IMR-90 (cell line): ENCODE measurements at regions not wholly inside any gene's neighbourhood (a gene's known extent, or its start where the extent isn't known, plus 50 kb on each side); places are given as distances from the start of the nearest gene placed in this dataset.

Source experiments
- ATAC-seq: fragments of 200-7000 bp; cut with Tn5 transposase; 2 replicates; pipeline ENCODE4 v1.9.1; 2020; ENCODE audit warnings: low read depth, mild to moderate bottlenecking, moderate library complexity
- BruUV-seq: library from RNA; stranded (reverse); fragments of 400-500 nt; replicated peaks from 2 replicates; lab custom pipeline; 2021; lab: Mats Ljungman, UMichigan
- CTCF ChIA-PET: fragments of 300-600 bp; formaldehyde crosslinking; extraction: SDS; loops from one replicate; lab custom pipeline; 2021; ENCODE audit warnings: antibody characterized with exemption; lab: Yijun Ruan, JAX
- POLR2A ChIA-PET: fragments of 300-600 bp; sonication (Branson Sonifier 250); formaldehyde crosslinking; loops from one replicate; lab custom pipeline; 2022; ENCODE audit warnings: antibody characterized with exemption; ENCODE audit not compliant: unreplicated experiment; lab: Charles Lee
- DNase-seq: peaks from one replicate; pipeline ENCODE4 v3.0.0; 2013
- H2AFZ ChIP-seq: replicated peaks from 2 replicates; pipeline ENCODE3; 2013; ENCODE audit warnings: low read length, mild to moderate bottlenecking; ENCODE audit not compliant: poor library complexity
- H2AK5ac ChIP-seq: 2 replicates; pipeline ENCODE4 v1.6.1; 2013; ENCODE audit warnings: low read depth, low read length, inconsistent platforms
- H2AK9ac ChIP-seq: replicated peaks from 2 replicates; pipeline ENCODE3; 2013; ENCODE audit warnings: mild to moderate bottlenecking, low read depth, low read length, moderate library complexity; ENCODE audit not compliant: poor library complexity
- H2BK120ac ChIP-seq: 2 replicates; pipeline ENCODE4 v1.6.1; 2013; ENCODE audit warnings: low read depth, low read length, inconsistent platforms
- H2BK15ac ChIP-seq: 3 replicates; pipeline ENCODE4 v1.6.1; 2013; ENCODE audit warnings: low read depth, low read length, inconsistent platforms
- H2BK20ac ChIP-seq: 2 replicates; pipeline ENCODE4 v1.6.1; 2013; ENCODE audit warnings: low read depth, mild to moderate bottlenecking, inconsistent platforms, low read length, moderate library complexity
- H2BK5ac ChIP-seq: 2 replicates; pipeline ENCODE4 v1.6.1; 2013; ENCODE audit warnings: mild to moderate bottlenecking, low read depth, low read length, inconsistent platforms; ENCODE audit not compliant: poor library complexity, severe bottlenecking
- H3K14ac ChIP-seq: replicated peaks from 2 replicates; pipeline ENCODE4 v1.6.1; 2013; ENCODE audit warnings: low read depth, low read length, inconsistent platforms
- H3K18ac ChIP-seq: 2 replicates; pipeline ENCODE4 v1.6.1; 2013; ENCODE audit warnings: low read depth, low read length, control low read depth
- H3K23ac ChIP-seq: 2 replicates; pipeline ENCODE4 v1.6.1; 2013; ENCODE audit warnings: low read depth, low read length, inconsistent platforms
- H3K27ac ChIP-seq: 2 replicates; pipeline ENCODE4 v1.5.1; 2013; ENCODE audit warnings: mild to moderate bottlenecking, control low read depth, low read length; ENCODE audit not compliant: insufficient read depth
- H3K27me3 ChIP-seq: 2 replicates; pipeline ENCODE4 v1.6.1; 2013; ENCODE audit warnings: low read length; ENCODE audit not compliant: control insufficient read depth, insufficient read depth
- H3K36me3 ChIP-seq: 2 replicates; pipeline ENCODE4 v1.6.1; 2013; ENCODE audit warnings: low read length, mixed read lengths; ENCODE audit not compliant: control insufficient read depth, insufficient read depth
- H3K4ac ChIP-seq: 2 replicates; pipeline ENCODE4 v1.6.1; 2013; ENCODE audit warnings: low read depth, low read length, inconsistent platforms
- H3K4me1 ChIP-seq: 2 replicates; pipeline ENCODE4 v1.6.1; 2013; ENCODE audit warnings: low read length, mixed read lengths; ENCODE audit not compliant: control insufficient read depth, insufficient read depth
- H3K4me2 ChIP-seq: 2 replicates; pipeline ENCODE4 v1.6.1; 2013; ENCODE audit warnings: low read depth, mild to moderate bottlenecking, control low read depth, low read length, moderate library complexity
- H3K4me3 ChIP-seq: 2 replicates; pipeline ENCODE4 v1.5.1; 2013; ENCODE audit warnings: low read depth, mild to moderate bottlenecking, control low read depth, low read length, moderate library complexity; ENCODE audit not compliant: insufficient read depth
- H3K56ac ChIP-seq: 2 replicates; pipeline ENCODE4 v1.6.1; 2013; ENCODE audit warnings: low read length, inconsistent platforms; ENCODE audit not compliant: insufficient read depth; ENCODE audit errors: extremely low read depth
- H3K79me1 ChIP-seq, 2 experiments: 2 replicates each; pipeline ENCODE4 v1.6.1; 2013; ENCODE audit warnings: low read length in 2 of 2, inconsistent platforms in 1 of 2, low read depth in 1 of 2
- H3K9ac ChIP-seq: 2 replicates; pipeline ENCODE4 v1.6.1; 2013; ENCODE audit warnings: low read depth, low read length, control low read depth
- H3K9me1 ChIP-seq: 2 replicates; pipeline ENCODE4 v1.6.1; 2013; ENCODE audit warnings: low read length, inconsistent platforms; ENCODE audit not compliant: insufficient read depth
- H3K9me3 ChIP-seq: 2 replicates; pipeline ENCODE4 v1.6.1; 2013; ENCODE audit warnings: low read length; ENCODE audit not compliant: control insufficient read depth, insufficient read depth
- H4K20me1 ChIP-seq: 2 replicates; pipeline ENCODE4 v1.6.1; 2013; ENCODE audit warnings: low read length, inconsistent platforms; ENCODE audit not compliant: insufficient read depth
- H4K5ac ChIP-seq: 2 replicates; pipeline ENCODE4 v1.6.1; 2013; ENCODE audit warnings: mild to moderate bottlenecking, low read depth, low read length, control low read depth
- H4K8ac ChIP-seq, 2 experiments: 2 replicates each; pipeline ENCODE4 v1.6.1; 2013; ENCODE audit warnings: low read depth in 2 of 2, low read length in 2 of 2, control low read depth in 1 of 2, inconsistent platforms in 1 of 2
- H4K91ac ChIP-seq: 2 replicates; pipeline ENCODE4 v1.6.1; 2013; ENCODE audit warnings: low read depth, low read length, inconsistent platforms; ENCODE audit not compliant: insufficient read depth
- MAFK ChIP-seq: IDR thresholded peaks from 2 replicates; pipeline ENCODE4 v1.6.1; 2012; ENCODE audit warnings: low read depth, low read length, improper control_type of control experiment
- RCOR1 ChIP-seq: IDR thresholded peaks from 2 replicates; pipeline ENCODE4 v1.6.1; 2012; ENCODE audit warnings: mild to moderate bottlenecking, low read length, improper control_type of control experiment; ENCODE audit not compliant: insufficient replicate concordance
- WGBS, 2 experiments: methylation state at CpG; one replicate each; pipeline versions ENCODE4 v1.1.5 to v1.1.7; 2013; ENCODE audit warnings: missing lambda C conversion rate in 2 of 2; ENCODE audit not compliant: insufficient read length in 1 of 2; ENCODE audit errors: extremely low coverage in 2 of 2; 5-methylcytosine and 5-hydroxymethylcytosine counted together
- dilution Hi-C: fragments of 300-500 bp; cut with HindIII; formaldehyde crosslinking; loops from one replicate; pipeline ENCODE4 v1.14.3; 2018; ENCODE audit warnings: low sequenced_read_pairs; ENCODE audit not compliant: unreplicated experiment
- in situ Hi-C: fragments of 300-500 bp; cut with MboI; formaldehyde crosslinking; loops from 3 replicates; pipeline ENCODE4 v1.14.3; 2019; ENCODE audit warnings: low sequenced_read_pairs, inconsistent platforms, mixed read lengths
- intact Hi-C: fragments of 100-400 bp; cut with micrococcal nuclease; formaldehyde crosslinking; loops from 2 replicates; pipeline ENCODE4 v1.10.0; 2022

DNA sequence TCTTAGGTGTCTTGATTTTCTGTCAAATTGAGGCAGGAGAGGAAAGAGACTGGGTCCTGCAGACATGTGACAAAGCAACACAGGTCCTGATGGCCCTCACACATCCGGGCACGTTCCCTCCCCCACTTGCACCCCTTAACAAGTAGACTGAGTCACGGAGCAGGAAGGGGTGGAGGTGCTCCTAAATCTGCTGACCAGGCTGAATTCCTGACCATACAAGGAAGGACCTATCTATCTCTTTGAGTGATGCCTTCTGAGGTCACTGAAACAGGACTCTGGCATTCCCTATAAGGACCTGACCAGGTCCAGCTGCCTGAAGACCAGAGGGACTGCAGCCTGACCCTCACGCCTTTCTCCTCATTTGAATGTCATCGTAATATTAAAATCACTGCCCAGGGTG lies 250.3 kb downstream of the COL4A1 start:
- no peaks in the 10 kb centered on the region for H3K9me3 ChIP-seq
- H3K4me1 ChIP-seq, result no peaks in the 10 kb centered on the region
- 0 out of 2 replicates have a peak, but pooled peaks cover 2% of the 10 kb centered on the region for H3K9me1 ChIP-seq
- no peak overlapping the region for H3K4me2 ChIP-seq
- CTCF ChIA-PET, result no interaction called here
- dilution Hi-C loops (no loop called here), intact Hi-C loops (no loop called here), in situ Hi-C loops (no loop called here)
- no peak overlapping the region for H3K4ac ChIP-seq
- no peak overlapping the region for H2BK15ac ChIP-seq
- H3K27me3 ChIP-seq, result peaks cover 2% of the 10 kb centered on the region; the same call in 1 of the 2 replicates
- TF ChIP-seq RCOR1 (no peak), MAFK (peak; percentile 88)
- no peaks in the 10 kb centered on the region for H4K20me1 ChIP-seq
- no peak overlapping the region for H2BK20ac ChIP-seq
- H3K23ac ChIP-seq, result no peak overlapping the region
- no peak overlapping the region for H2AFZ ChIP-seq
- H3K36me3 ChIP-seq, result no peaks in the 10 kb centered on the region
- DNase-seq (no peak), ATAC-seq (no peak)
- H2AK5ac ChIP-seq, result no peak overlapping the region
- POLR2A ChIA-PET, result no interaction called here
- no peak overlapping the region for H3K4me3 ChIP-seq
- no peak overlapping the region for H2BK120ac ChIP-seq
- no peak overlapping the region for H3K56ac ChIP-seq
- no peak overlapping the region for H4K91ac ChIP-seq
- H3K9ac ChIP-seq, result no peak overlapping the region
- no peak overlapping the region for H2AK9ac ChIP-seq
- WGBS, 2 experiments, result 60% methylated on average over 1 of the region's 5 CpGs; no CpG with 5 or more reads in 1 of the 2 experiments
- H3K14ac ChIP-seq, result no peak overlapping the region
- H4K8ac ChIP-seq, result no peak overlapping the region
- H3K27ac ChIP-seq, result no peak overlapping the region
- H3K79me1 ChIP-seq, result no peaks in the 10 kb centered on the region
- no peak overlapping the region for H2BK5ac ChIP-seq
- no peak overlapping the region for H3K18ac ChIP-seq
- no TSS peak for BruUV-seq
- H4K5ac ChIP-seq, result no peak overlapping the region
